ENCODE measurements at regions not wholly inside any gene's neighbourhood (a gene's known extent, or its start where the extent isn't known, plus 50 kb on each side); places are given as distances from the start of the nearest gene placed in this dataset.
A peak's percentile ranks its signal among the peaks of the same experiment; 100 is the strongest.

DNA sequence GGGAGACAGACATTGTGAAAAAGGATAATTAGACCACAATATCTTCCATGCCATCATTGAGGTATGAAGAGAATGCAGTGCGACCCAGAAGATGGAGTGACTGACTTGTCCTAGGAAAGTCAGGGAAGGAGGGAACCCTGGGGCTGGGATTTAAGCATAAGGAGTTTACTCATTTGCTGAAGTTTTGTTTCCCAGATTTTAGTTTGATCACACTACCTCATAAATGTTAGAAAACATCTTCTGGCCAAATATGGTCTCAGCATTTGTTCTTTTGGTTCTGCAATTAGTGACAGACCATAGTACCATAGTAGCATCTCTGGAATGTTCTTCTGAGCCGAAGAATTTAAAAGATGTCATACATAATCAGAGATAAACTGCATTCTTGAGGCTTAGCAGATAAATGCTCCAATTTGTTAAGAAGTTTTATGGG, 96.5 kb upstream of the PGRMC2 start:
- intact Hi-C loops (cut with DNase I; ENCODE audit: low total_unique reads), result no loop called here
- Histone ChIP-seq H3K4me3 (no peak overlapping the region), H3K36me3 (no peaks in the 10 kb centered on the region), H3K4me1 (peaks cover 0 to 3% (median 0%) of the 10 kb centered on the region in 6 donors), H3K27ac (peak overlapping the region in 4 of 8 donors; percentile 6 to 58 (median 34)), H3K27me3 (replicated peaks in 1 of 7) (no peaks in the 10 kb centered on the region), H3K9me3 (no peaks in the 10 kb centered on the region)
- no peak for DNase-seq
- TF ChIP-seq POLR2AphosphoS5 (IDR thresholded peaks at IDR 0.05) (no peak), POLR2A (IDR thresholded peaks at IDR 0.05) (no peak)
- TF ChIP-seq, protein P1, sequence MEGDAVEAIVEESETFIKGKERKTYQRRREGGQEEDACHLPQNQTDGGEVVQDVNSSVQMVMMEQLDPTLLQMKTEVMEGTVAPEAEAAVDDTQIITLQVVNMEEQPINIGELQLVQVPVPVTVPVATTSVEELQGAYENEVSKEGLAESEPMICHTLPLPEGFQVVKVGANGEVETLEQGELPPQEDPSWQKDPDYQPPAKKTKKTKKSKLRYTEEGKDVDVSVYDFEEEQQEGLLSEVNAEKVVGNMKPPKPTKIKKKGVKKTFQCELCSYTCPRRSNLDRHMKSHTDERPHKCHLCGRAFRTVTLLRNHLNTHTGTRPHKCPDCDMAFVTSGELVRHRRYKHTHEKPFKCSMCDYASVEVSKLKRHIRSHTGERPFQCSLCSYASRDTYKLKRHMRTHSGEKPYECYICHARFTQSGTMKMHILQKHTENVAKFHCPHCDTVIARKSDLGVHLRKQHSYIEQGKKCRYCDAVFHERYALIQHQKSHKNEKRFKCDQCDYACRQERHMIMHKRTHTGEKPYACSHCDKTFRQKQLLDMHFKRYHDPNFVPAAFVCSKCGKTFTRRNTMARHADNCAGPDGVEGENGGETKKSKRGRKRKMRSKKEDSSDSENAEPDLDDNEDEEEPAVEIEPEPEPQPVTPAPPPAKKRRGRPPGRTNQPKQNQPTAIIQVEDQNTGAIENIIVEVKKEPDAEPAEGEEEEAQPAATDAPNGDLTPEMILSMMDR (IDR thresholded peaks at IDR 0.05 in 8 of 11, conservative IDR thresholded peaks at IDR 0.05 in 3 of 11), result no peak
- 81 to 86% (median 84%) methylated on average over 2 of the region's 2 CpGs for WGBS, 5 donors

DNA sequence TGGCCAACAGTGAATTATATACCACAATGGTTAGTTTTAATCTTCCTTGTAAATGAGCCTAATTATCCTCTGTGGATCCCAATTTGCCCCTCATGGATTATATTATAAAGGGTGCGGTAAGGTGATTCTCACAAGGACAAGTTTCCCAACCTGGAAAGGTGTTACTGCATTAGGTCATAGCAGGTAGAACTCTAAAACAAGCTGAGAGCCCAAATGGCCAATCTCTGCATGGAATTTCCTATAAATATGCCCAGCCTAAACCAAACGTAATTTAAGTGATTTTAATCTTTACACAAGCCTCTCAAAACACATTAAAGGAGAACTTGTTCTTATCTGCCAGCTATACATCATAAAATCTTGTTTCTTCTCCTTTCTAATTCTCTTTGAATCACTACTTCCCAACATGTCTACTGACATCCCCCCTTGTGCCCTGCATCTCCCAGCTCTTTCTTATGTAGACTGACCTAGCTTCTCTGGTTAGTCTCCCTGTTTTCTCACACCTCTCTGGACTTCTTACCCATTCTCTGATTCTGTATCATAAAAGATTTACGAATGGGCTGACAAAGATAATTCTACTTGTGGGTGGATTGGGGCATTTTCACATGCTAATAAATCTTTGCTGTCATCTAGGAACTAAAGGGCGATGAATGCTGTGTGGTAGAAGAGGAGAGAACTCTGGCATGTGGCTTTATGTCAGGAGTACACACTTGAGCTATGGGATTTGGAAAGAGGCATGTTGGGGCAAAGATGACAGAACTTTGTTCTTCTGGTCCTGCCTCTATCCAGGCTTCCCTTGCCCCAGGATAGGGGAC, 94.3 kb upstream of the PGRMC2 start:
- no peak overlapping the region for H3K27ac ChIP-seq
- no peak overlapping the region for H3K4me3 ChIP-seq
- 64 to 89% (median 78%) methylated on average over 4 of the region's 4 CpGs for WGBS, 5 donors
- peaks cover 0 to 3% (median 0%) of the 10 kb centered on the region in 6 donors for H3K4me1 ChIP-seq
- DNase-seq, result no peak
- H3K9me3 ChIP-seq, result peaks cover 0 to 9% (median 4%) of the 10 kb centered on the region in 8 donors
- TF ChIP-seq, protein P1 (IDR thresholded peaks at IDR 0.05 in 8 of 11, conservative IDR thresholded peaks at IDR 0.05 in 3 of 11), result no peak
- TF ChIP-seq POLR2AphosphoS5 (IDR thresholded peaks at IDR 0.05) (no peak), POLR2A (IDR thresholded peaks at IDR 0.05) (no peak)
- H3K27me3 ChIP-seq (replicated peaks in 1 of 7), result no peaks in the 10 kb centered on the region
- intact Hi-C loops (cut with DNase I; ENCODE audit: low total_unique reads), result no loop called here
- H3K36me3 ChIP-seq, result no peaks in the 10 kb centered on the region

DNA sequence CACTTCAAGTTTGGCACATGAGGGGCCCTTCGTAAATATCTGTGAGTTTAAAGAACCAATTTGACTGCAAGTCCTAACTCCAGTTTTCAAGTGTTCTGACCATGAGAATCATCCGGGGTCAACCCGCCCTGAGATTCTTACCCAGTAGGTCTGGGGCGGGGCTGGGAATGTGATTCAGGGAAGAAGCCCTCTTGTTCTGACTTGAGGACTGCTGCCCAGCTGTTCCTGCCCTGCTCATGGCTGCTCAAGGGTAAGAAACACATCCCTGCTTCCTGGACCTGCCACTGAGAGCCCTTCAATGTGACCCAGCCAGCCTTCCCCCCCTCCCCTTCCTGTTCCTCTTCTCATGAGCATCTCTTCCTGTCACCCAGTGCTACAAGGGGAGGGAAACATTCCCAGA, 92.7 kb upstream of the PGRMC2 start:
- intact Hi-C loops (cut with DNase I; ENCODE audit: low total_unique reads), result no loop called here
- H3K4me1 ChIP-seq, result no peaks in the 10 kb centered on the region
- peaks cover 0 to 21% (median 15%) of the 10 kb centered on the region in 8 donors for H3K9me3 ChIP-seq
- no peaks in the 10 kb centered on the region for H3K27me3 ChIP-seq (replicated peaks in 1 of 7)
- TF ChIP-seq POLR2A (IDR thresholded peaks at IDR 0.05), result no peak
- TF ChIP-seq POLR2AphosphoS5 (IDR thresholded peaks at IDR 0.05), result no peak
- TF ChIP-seq, protein P1 (IDR thresholded peaks at IDR 0.05 in 8 of 11, conservative IDR thresholded peaks at IDR 0.05 in 3 of 11), result no peak
- no peak overlapping the region for H3K27ac ChIP-seq
- DNase-seq, result no peak
- WGBS, 5 donors, result 77 to 90% (median 84%) methylated on average over 2 to 4 of the region's 4 CpGs
- no peaks in the 10 kb centered on the region for H3K36me3 ChIP-seq
- H3K4me3 ChIP-seq, result no peak overlapping the region

DNA sequence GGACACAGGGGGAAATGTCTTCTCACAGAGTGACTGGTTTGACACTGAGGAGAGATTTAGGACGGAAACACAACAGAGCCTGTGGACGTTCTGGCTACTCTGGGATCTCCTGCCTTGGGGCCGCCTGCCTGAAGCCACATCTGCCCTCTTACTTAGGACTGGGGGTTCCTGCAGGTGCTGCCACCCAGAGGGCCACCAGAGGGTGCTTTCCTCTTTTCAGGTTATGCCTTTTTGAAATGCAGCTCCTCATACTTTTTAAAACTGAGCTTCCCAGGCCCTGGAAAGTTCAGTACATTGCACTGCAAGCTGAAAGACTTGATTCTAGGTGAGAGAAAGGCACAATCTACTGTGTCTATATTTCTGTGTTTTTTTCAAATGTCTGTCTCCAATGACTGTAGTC, 92.2 kb upstream of the PGRMC2 start:
- intact Hi-C loops (cut with DNase I; ENCODE audit: low total_unique reads), result no loop called here

More for the DNA sequence above, 92.2 kb upstream of the PGRMC2 start:
- H3K27ac ChIP-seq, result no peak overlapping the region
- 71 to 82% (median 80%) methylated on average over 3 of the region's 3 CpGs for WGBS, 5 donors
- DNase-seq, result no peak
- H3K4me1 ChIP-seq, result no peaks in the 10 kb centered on the region
- TF ChIP-seq POLR2AphosphoS5 (IDR thresholded peaks at IDR 0.05), result no peak
- TF ChIP-seq, protein P1 (IDR thresholded peaks at IDR 0.05 in 8 of 11, conservative IDR thresholded peaks at IDR 0.05 in 3 of 11), result peak in 5 of 11 experiments; percentile 17 to 40 (median 32)
- no peaks in the 10 kb centered on the region for H3K27me3 ChIP-seq (replicated peaks in 1 of 7)
- no peak overlapping the region for H3K4me3 ChIP-seq
- no peaks in the 10 kb centered on the region for H3K36me3 ChIP-seq
- H3K9me3 ChIP-seq, result peaks cover 0 to 21% (median 15%) of the 10 kb centered on the region in 8 donors
